Dermis microvascular lymphatic vessel endothelial cell (primary cell): ENCODE measurements at regions not wholly inside any gene's neighbourhood (a gene's known extent, or its start where the extent isn't known, plus 50 kb on each side); places are given as distances from the start of the nearest gene placed in this dataset.
"Not testable (repeated sequence)": the region's sequence is repeated elsewhere in the genome, so short reads cannot be mapped to it uniquely, and the experiment has no call there.

Source experiments
- DNase-seq, 2 donors: peaks; one replicate each; pipeline versions ENCODE4 v3.0.0 to v3.0.0-alpha.2; 2010; ENCODE audit warnings: low read depth in 2 of 2

GRCh38 chr13:50156140-50156539 lies 140.9 kb downstream of the KCNRG start:
- DNase-seq = no peak

DNA sequence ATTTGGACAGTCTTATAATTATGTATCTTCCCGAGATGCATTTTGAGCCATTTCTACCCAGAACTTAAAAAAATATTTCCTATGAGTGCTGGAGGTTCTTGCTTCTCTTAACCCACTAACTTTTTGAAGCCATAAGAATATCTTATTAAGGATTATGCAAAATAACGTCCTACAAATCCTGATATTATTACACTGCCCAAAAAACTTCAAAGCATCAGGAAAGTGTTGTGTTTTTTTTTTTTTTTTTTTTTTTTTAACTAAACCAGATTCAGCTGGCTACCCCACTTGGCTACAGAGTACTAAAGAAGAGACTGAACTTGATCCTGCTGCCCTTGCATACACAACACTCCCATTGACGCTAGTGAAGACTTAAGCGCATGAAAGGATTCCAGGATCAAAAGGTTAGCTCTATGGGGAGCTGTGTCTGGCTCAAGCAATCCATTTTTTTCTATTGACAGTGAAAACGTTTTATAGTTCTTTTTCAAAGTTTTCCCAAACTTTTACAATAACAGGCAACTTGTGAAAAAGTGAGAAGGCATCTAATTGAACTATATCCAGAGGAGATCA lies 141.4 kb downstream of the KCNRG start:
- no peak for DNase-seq

GRCh38 chr13:50158385-50159165 lies 143.3 kb downstream of the KCNRG start:
- DNase-seq = no peak

GRCh38 chr13:50159607-50160006 lies 144.4 kb downstream of the KCNRG start:
- DNase-seq = peak in 1 of 2 donors; percentile 2

GRCh38 chr13:50161052-50161451 lies 145.8 kb downstream of the KCNRG start:
- no peak for DNase-seq

DNA sequence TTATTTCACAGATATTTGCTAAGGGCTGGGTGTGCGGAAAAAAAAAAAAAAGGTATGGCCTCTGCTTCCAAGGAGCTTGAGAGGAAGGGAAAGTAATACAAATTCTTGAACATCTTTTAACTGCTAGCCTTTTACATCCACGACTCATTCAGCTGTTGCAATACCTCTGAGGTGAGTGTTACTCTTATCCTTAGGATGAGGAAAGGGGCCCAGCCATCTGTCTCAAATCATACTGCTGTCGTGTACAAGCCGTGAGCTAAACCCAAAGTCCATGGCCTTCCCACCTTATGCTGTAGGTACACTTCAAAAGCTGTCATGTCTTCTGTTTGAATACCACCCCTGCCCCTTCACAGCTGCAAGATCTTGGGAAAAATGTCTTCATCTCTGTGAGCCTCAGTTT lies 146.8 kb downstream of the KCNRG start:
- DNase-seq = no peak

- DNase-seq = no peak
Observed at GRCh38 chr13:50162567-50162966, 147.3 kb downstream of the KCNRG start.

GRCh38 chr13:50167224-50167947 lies 152.1 kb downstream of the KCNRG start:
- DNase-seq = no peak

DNA sequence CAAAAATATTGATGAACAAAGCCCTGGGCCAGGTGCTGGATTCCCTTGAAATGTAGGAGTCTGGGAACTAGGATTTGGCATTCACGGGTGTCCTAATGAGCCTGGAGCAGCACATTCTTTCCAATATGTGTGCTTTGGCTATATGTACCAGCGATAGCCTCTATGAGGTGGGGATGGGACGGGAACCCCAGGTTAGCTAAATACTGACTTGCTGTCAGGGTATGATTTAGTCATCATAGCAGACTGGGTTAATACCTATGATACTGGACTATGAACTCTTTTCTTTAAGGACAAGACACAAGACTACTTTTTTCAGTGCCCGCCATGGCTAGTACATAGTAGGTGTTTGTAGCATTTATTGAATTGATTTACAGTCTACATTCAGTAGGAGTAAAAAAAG lies 152.7 kb downstream of the KCNRG start:
- DNase-seq = no peak

DNA sequence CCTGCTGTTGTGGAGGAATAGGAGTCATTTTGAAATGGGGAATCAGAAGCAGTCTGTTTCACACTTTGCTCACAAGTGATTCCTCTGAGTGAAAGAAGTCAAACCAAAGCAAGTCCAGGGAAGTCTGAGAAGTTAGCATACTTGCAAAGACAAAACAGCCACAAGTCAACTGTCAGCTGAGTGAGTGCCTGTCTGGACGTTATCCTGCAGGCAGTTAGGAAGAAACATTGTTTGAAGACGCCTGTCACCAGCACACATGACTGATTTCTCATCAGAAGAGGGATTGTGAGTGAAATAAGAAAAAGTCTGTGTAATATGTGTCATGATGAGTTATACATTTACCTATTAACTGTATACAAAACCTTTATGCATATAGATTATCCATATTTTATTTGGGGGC lies 153.5 kb downstream of the KCNRG start:
- no peak for DNase-seq

GRCh38 chr13:50170447-50171037 lies 155.3 kb downstream of the KCNRG start:
- peak; percentile 15 to 56 for DNase-seq

- no peak for DNase-seq
Observed at GRCh38 chr13:50171590-50172282, 156.5 kb downstream of the KCNRG start.

DNA sequence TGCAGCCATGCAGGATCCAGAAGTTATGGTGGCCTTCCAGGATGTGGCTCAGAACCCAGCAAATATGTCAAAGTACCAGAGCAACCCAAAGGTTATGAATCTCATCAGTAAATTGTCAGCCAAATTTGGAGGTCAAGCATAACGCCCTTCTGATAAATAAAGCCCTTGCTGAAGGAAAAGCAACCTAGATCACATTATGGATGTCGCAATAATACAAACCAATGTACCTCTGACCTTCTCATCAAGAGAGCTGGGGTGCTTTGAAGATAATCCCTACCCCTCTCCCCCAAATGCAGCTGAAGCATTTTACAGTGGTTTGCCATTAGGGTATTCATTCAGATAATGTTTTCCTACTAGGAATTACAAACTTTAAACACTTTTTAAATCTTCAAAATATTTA lies 157.8 kb downstream of the KCNRG start:
- not testable (repeated sequence) for DNase-seq

DNA sequence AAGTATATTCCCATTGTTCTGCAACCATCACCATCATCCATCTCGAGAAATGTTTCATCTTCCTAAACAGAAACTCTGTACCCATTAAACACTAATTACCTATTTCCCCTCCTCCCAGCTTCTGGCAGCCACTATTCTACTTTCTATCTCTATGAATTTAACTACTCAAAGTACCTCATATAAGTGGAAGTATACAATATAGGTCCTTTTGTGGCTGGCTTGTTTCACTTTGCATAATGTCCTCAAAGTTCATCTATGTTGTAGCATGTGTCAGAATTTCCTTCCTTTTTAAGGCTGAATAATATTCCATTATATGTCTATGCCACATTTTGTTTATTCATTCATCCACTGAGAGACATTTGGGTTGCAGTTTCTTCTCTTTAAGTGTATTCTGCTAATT lies 159.4 kb downstream of the KCNRG start:
- no peak for DNase-seq

GRCh38 chr13:50179977-50180376 lies 164.7 kb downstream of the KCNRG start:
- no peak for DNase-seq

DNA sequence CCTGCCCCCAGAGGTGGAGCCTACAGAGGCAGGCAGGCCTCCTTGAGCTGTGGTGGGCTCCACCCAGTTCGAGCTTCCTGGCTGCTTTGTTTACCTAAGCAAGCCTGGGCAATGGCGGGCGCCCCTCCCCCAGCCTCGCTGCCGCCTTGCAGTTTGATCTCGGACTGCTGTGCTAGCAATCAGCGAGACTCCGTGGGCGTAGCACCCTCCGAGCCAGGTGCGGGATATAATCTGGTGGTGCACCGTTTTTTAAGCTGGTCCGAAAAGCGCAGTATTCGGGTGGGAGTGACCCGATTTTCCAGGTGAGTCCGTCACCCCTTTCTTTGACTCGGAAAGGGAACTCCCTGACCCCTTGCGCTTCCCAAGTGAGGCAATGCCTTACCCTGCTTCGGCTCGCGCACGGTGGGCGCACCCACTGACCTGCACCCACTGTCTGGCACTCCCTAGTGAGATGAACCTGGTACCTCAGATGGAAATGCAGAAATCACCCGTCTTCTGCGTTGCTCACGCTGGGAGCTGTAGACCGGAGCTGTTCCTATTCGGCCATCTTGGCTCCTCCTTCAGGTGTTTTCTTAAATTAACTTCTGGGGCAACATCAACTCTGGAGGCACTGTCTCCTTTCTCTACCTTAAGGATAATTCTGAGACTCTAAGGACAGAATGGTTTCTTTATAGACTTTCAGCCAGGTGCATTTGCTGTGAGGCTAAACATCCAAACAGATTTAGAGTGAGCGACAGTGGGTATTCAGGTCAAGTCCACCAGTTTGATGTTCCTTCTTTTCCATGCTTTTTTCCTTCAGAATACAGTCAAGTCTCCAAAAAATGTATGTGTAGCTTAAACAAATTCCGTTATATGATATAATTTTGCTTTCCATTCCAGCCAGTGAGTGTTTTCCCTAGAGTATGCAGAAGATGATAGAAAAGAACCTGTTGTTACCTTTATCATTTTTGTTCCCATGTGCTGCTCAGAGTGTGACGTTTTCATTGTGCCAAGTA lies 170.8 kb downstream of the KCNRG start:
- not testable (repeated sequence) for DNase-seq

- no peak for DNase-seq
Observed at GRCh38 chr13:50187352-50188029, 172.2 kb downstream of the KCNRG start.

DNA sequence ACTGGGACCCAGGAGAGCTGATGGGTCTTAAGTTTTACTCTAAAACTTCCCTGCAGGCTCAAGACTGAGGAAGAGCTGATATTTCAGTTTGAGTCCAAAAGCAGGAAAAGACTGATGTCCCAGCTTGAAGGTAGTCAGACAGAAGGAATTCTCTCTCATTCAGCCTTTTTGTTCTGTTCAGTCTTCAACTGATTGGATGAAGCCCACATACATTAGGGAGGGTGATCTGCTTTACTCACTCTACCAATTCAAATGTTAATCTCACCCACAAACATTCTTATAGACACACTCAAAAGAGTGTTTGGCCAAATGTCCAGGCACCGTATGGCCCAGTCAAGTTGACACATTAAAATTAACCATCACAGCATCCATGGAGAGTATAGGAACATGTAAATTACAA lies 173.5 kb downstream of the KCNRG start:
- no peak for DNase-seq

DNA sequence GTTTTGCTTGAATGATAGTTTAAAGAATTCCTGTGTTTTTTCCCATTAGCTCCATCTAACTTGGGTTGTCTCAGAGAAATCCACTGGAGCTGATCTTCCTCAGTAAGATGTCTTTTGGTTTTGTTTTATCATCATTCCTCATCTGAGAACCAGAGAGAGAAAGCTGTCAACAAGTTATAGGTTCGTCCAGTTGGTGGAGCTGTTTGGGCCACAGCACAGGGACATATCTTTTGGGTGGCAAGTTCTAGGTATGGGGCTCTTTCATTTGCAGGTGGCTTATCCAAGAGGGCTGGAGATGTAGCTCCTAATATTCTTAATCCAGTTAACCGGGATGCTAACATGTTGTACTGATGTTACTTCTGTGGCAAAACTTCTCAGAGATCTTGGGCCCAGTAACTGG lies 174.2 kb downstream of the KCNRG start:
- no peak for DNase-seq

DNA sequence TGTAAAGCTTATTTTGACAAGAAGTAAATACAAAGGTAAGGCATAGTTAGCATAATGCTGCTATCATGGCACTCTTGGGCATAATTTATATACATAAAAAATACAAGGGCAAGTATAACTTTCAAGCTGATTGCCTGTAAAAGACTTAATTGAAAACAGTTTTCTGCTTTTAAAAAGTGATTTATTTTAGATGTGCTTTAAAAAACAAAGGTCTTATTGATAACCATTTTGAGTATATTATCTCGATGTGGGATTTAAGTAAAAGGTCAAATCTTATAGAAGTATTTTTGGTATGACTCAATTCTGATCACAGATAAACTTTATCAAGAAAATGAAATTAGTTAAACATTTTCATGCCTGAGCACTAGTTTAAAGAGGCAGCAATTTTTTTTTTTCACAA lies 175.8 kb downstream of the KCNRG start:
- DNase-seq = no peak
